ENCODE measurements at regions not wholly inside any gene's neighbourhood (a gene's known extent, or its start where the extent isn't known, plus 50 kb on each side); places are given as distances from the start of the nearest gene placed in this dataset.
A peak's percentile ranks its signal among the peaks of the same experiment; 100 is the strongest.
"Not testable (repeated sequence)": the region's sequence is repeated elsewhere in the genome, so short reads cannot be mapped to it uniquely, and the experiment has no call there.

DNA sequence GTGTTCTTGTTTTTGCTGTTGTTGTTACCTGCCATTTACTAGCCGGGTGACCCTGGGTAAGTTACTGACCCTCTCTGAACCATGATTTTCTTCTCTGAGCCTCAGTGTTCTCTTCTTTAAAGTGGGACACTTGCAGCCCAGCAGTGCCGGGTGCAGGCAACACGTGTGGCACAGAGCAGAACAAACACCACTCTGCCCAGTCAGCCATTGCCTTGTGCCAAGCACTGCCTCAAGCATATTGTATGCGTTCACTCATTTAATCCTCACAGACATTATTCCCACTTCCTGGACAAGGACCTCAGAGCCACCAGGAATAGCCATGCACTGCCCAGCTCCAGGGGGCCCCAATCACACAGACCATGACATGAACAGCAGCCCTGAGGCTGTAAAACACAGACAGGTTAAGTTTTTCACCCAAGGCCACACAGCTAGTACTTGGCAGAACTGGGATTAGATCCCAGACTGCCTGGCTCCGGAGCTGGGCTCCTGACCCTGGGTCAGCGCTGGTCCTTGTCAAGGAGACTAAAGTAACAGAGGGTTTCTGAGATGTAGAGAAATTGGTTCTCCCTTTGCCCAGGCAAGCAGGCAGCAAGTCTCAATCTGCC lies 74.0 kb upstream of the PTPN1 start:
- ChIA-PET CTCF (no interaction called here), POLR2A (no interaction called here)
- H3K27ac Mint-ChIP-seq = no peak overlapping the region
- H3K27me3 Mint-ChIP-seq (ENCODE audit: low read depth) = peaks cover 5% of the 10 kb centered on the region
- H3K9me3 Mint-ChIP-seq (ENCODE audit: insufficient read depth) = no peaks in the 10 kb centered on the region
- ATAC-seq (no peak), DNase-seq (no peak)
- no peaks in the 10 kb centered on the region for H3K36me3 Mint-ChIP-seq (ENCODE audit: low read depth)
- H3K4me1 Mint-ChIP-seq (ENCODE audit: low read depth) = peaks cover 17% of the 10 kb centered on the region
- no peak overlapping the region for H3K4me3 Mint-ChIP-seq

DNA sequence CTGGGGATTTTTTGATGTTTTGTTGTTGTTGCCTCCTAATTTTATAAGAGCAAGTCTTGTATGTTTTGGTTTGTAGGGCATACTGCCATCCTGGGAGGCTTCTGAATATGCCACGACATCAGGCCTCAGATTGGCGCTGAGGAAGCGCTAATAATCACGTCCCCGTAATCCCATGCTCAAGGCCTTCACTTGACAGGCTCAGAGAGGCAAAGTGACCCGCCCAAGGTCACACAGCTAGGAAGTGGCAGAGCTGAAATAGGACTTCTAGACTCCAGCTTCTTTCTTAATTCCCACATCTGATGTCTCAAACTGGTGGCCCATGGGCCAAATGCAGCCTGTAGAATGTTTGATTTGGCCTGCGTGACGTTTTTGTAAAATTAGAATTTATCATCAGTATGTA lies 73.5 kb upstream of the PTPN1 start:
- peaks cover 2% of the 10 kb centered on the region for H3K27me3 Mint-ChIP-seq (ENCODE audit: low read depth)
- no peak overlapping the region for H3K4me3 Mint-ChIP-seq
- ChIA-PET POLR2A (no interaction called here), CTCF (no interaction called here)
- H3K36me3 Mint-ChIP-seq (ENCODE audit: low read depth) = no peaks in the 10 kb centered on the region
- DNase-seq = no peak
- no peak overlapping the region for H3K27ac Mint-ChIP-seq
- peaks cover 22% of the 10 kb centered on the region for H3K4me1 Mint-ChIP-seq (ENCODE audit: low read depth)
- ATAC-seq = no peak
- no peaks in the 10 kb centered on the region for H3K9me3 Mint-ChIP-seq (ENCODE audit: insufficient read depth)

DNA sequence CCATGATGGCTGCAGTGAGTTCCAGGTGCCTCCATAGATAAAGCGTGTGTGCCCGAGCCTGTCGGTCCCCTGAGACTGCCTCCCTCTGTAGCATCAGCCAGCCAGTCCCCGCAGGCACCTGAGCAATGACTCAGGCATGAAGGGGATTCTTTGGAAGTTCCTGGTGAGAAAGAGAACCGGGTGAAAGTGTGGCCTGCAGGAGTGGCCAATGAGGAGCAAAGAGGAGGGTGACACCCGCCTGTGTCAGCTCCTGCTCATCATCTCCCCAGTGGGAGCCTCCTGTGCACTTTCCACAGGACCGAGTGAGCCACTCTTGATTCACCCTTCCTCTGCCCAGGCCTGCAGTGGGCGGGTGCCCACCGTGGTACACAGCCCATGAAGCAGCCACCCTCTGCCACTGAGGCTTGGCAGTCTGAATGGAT lies 71.2 kb upstream of the PTPN1 start:
- ATAC-seq (no peak), DNase-seq (no peak)
- CTCF ChIA-PET = no interaction called here
- Mint-ChIP-seq H3K27ac (no peak overlapping the region), H3K4me3 (no peak overlapping the region), H3K4me1 (ENCODE audit: low read depth) (peaks cover 23% of the 10 kb centered on the region), H3K9me3 (ENCODE audit: insufficient read depth) (no peaks in the 10 kb centered on the region), H3K27me3 (ENCODE audit: low read depth) (no peaks in the 10 kb centered on the region), H3K36me3 (ENCODE audit: low read depth) (no peaks in the 10 kb centered on the region)
- POLR2A ChIA-PET = no interaction called here

DNA sequence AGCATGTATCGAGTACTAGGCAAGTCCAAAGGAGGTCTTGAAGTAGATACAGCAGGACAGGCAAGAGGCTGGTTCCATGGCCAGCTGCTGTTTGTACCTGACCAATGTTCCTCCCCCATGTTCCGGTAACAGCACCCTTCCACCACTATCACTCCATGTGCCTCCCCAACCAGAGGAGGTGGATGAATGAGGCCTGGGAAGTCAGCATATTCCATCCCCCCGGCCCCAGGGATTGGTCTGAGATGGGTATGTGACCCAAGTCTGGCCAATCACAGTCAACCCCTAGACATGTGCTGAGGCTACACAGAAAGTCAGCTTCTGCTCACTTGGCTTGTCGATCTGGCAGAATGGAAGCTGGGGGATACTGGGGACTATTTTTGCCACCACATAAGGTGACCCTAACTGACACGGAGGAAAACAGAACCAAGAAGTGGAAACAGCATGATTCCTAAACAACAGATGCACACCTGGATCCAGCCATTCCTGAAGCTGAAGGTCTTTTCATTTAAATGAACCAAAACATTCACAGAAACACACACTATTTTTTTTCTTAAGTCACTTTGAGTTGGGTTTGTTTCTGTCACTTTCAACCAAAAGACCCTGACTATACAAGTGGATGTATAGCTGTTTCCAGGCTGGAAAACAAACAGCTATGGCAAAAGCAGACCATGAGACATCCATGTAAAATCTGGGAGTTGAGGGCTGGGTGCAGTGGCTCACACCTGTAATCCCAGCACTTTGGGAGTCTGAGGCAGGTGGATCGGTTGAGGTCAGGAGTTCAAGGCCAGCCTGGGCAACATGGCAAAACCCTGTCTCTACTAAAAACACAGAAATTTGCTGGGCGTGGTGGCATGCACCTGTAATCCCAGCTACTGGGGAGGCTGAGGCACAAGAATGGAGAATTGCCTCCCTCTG lies 70.4 kb upstream of the PTPN1 start:
- peak overlapping the region; percentile 55 for H3K27ac Mint-ChIP-seq
- H3K4me3 Mint-ChIP-seq = no peak overlapping the region
- H3K4me1 Mint-ChIP-seq (ENCODE audit: low read depth) = peaks cover 23% of the 10 kb centered on the region
- H3K9me3 Mint-ChIP-seq (ENCODE audit: insufficient read depth) = no peaks in the 10 kb centered on the region
- ChIA-PET POLR2A (no interaction called here), CTCF (interaction anchor here (1.0 kb wide), 1 partner anchor 24 kb away, joined by 3 read pairs; no protein-coding TSS in a partner anchor)
- DNase-seq (no peak), ATAC-seq (no peak)
- H3K36me3 Mint-ChIP-seq (ENCODE audit: low read depth) = no peaks in the 10 kb centered on the region
- no peaks in the 10 kb centered on the region for H3K27me3 Mint-ChIP-seq (ENCODE audit: low read depth)

DNA sequence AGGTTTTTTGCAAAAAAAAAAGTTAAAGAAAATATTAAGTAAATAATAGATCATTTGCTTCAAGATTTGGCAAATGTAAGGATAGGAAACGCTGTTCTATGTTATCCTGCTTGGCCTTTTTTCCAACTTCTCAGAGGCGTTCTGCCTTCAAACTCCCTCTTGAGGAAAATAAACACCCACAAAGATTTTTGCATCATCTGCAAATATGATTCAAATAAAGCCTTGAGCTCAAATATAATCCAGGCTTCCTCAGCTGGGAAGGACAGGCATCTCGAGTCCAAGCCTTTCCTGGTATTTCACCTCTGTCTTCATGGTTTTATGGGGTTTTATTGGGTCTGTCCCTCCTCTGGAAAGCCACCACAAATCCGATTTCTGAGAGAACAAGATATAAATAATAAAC lies 67.7 kb upstream of the PTPN1 start:
- no peaks in the 10 kb centered on the region for H3K9me3 Mint-ChIP-seq (ENCODE audit: insufficient read depth)
- no peak overlapping the region for H3K27ac Mint-ChIP-seq

DNA sequence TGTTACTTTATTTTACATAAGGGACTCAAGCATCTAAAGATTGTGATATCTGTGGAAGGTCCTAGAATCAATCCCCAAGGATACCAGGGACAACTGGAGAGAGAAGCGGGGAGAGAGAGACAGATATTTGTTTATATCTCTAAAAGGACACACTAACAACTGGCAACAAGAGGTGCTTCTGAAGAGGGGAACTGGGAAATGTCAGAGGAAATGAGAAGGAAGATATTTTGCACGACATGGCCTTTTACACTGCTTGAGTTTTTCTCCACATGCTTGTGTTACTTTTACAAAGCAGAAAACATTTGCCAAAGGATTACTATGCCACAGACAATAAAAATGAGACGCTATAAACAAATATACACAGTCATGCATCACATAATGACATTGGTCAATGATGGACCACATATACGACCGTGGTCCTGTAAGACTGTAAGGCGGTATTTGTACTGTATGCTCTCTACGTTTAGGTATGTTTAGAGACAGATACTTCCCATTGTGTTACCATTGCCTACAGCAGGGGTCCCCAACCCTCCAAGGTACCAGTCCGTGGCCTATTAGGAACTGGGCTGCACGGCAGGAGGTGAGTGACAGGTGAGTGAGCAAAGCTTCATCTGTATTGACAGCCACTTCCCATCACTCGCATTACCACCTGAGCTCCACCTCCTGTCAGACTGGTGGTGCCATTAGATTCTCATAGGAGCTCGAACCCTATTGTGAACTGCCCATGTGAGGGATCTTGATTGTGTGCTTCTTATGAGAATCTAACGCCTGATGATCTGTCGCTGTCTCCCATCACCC lies 64.6 kb upstream of the PTPN1 start:
- CTCF ChIA-PET = no interaction called here
- peaks cover 30% of the 10 kb centered on the region for H3K4me1 Mint-ChIP-seq (ENCODE audit: low read depth)
- H3K9me3 Mint-ChIP-seq (ENCODE audit: insufficient read depth) = no peaks in the 10 kb centered on the region
- ATAC-seq (no peak), DNase-seq (no peak)
- POLR2A ChIA-PET = no interaction called here
- H3K27ac Mint-ChIP-seq = no peak overlapping the region
- peaks cover 2% of the 10 kb centered on the region for H3K36me3 Mint-ChIP-seq (ENCODE audit: low read depth)
- peaks cover 23% of the 10 kb centered on the region for H3K27me3 Mint-ChIP-seq (ENCODE audit: low read depth)
- H3K4me3 Mint-ChIP-seq = no peak overlapping the region

More for the DNA sequence above, 67.7 kb upstream of the PTPN1 start:
- no peak for ATAC-seq
- POLR2A ChIA-PET = no interaction called here
- H3K27me3 Mint-ChIP-seq (ENCODE audit: low read depth) = peaks cover 8% of the 10 kb centered on the region
- no peaks in the 10 kb centered on the region for H3K36me3 Mint-ChIP-seq (ENCODE audit: low read depth)
- CTCF ChIA-PET = no interaction called here
- H3K4me1 Mint-ChIP-seq (ENCODE audit: low read depth) = peaks cover 27% of the 10 kb centered on the region
- no peak for DNase-seq
- H3K4me3 Mint-ChIP-seq = no peak overlapping the region

DNA sequence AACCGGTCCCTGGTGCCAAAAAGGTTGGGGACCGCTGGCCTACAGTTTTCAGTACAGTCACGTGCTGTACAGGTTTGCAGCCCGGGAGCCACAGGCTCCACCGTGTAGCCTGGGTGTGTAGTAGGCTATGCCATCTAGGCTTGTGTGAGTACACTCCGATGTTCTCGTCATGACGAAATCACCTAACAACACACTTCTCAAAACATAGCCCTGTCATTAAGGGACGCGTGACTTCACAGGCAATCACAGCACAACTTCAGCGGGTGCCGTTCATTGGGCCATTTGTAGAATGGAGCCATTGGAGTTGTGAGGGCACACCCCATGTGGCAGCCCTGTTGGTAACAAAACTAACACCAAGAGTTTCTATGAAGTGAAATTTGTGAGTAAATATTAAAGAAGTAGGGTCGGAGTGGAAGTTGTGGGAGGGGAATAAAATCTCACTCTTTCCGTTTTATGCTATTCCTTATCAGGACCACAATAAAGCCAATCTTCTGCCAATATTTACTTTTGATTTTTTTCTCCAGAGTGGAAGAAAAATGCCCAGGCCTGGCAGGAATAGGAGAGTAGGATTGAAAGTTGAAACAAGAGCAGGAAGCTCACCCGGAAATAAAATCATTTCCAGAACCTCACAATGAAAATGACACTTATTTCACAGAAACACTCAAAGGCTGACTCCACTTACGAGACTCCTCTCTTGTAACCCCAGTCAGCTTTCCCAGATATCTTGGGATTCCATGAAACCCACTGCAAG lies 63.7 kb upstream of the PTPN1 start:
- CTCF ChIA-PET = no interaction called here
- POLR2A ChIA-PET = no interaction called here
- Mint-ChIP-seq H3K4me3 (no peak overlapping the region), H3K9me3 (ENCODE audit: insufficient read depth) (no peaks in the 10 kb centered on the region), H3K36me3 (ENCODE audit: low read depth) (peaks cover 2% of the 10 kb centered on the region), H3K27me3 (ENCODE audit: low read depth) (peaks cover 23% of the 10 kb centered on the region), H3K27ac (no peak overlapping the region), H3K4me1 (ENCODE audit: low read depth) (peaks cover 30% of the 10 kb centered on the region)
- ATAC-seq (no peak), DNase-seq (no peak)

DNA sequence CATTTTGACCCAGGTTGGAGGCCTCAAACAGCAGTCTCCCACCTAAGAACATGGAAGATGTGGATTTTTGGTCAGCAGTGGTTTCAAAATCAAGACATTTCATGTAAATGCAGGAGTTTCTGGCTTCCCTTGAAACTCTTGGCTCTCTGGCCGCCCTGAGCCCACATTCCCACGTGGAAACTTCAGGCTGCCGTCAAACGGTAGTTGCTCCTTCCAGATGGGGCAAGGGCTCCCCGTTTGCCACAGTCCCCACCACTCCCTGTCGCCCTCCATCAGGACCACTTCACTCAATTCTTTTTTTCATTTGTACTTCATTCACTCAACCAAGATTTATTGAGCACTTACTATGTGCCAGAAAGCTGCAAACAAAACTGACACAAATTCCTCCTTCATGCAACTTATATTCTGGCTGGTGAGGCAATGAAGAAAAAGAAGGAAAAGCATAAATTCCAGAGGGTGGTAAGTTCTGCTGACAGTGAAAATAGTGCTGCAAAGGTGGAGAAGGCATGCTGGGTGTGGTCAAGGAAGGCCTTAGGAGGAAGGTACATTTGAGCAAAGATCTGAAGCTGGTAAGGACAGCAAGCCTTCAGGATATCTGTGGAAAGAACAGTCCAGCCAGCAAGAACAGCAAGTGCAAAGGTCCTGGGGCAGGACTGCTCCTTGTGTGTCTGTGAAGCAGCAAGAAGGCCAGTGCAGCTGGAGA lies 62.9 kb upstream of the PTPN1 start:
- Mint-ChIP-seq H3K4me1 (ENCODE audit: low read depth) (peaks cover 34% of the 10 kb centered on the region), H3K9me3 (ENCODE audit: insufficient read depth) (no peaks in the 10 kb centered on the region), H3K36me3 (ENCODE audit: low read depth) (peaks cover 2% of the 10 kb centered on the region), H3K27ac (no peak overlapping the region), H3K27me3 (ENCODE audit: low read depth) (peaks cover 25% of the 10 kb centered on the region), H3K4me3 (no peak overlapping the region)
- POLR2A ChIA-PET = no interaction called here
- ATAC-seq = no peak
- CTCF ChIA-PET = no interaction called here
- no peak for DNase-seq

DNA sequence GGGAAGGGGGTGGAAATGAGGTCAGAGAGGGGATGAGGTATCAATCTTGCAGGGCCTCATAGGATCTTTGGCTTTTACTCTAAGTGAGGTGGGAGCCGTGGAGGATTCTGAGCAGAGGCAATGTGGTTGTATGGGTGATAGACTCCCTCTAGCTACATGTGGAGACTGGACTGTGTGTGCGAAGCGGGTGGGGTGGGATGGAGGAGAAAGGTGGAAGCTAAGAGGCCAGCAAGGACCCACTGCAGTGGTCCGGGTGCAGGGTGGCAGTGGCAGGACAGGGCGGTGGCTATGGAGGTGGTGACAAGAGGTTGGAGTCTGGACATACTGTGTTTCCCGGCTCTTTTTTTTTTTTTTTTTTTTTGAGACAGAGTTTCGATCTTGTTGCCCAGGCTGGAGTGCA lies 62.4 kb upstream of the PTPN1 start:
- POLR2A ChIA-PET = no interaction called here
- Mint-ChIP-seq H3K4me1 (ENCODE audit: low read depth) (peaks cover 37% of the 10 kb centered on the region), H3K27ac (no peak overlapping the region), H3K4me3 (no peak overlapping the region), H3K9me3 (ENCODE audit: insufficient read depth) (no peaks in the 10 kb centered on the region), H3K27me3 (ENCODE audit: low read depth) (peaks cover 28% of the 10 kb centered on the region), H3K36me3 (ENCODE audit: low read depth) (peaks cover 2% of the 10 kb centered on the region)
- no peak for DNase-seq
- CTCF ChIA-PET = no interaction called here
- no peak for ATAC-seq

DNA sequence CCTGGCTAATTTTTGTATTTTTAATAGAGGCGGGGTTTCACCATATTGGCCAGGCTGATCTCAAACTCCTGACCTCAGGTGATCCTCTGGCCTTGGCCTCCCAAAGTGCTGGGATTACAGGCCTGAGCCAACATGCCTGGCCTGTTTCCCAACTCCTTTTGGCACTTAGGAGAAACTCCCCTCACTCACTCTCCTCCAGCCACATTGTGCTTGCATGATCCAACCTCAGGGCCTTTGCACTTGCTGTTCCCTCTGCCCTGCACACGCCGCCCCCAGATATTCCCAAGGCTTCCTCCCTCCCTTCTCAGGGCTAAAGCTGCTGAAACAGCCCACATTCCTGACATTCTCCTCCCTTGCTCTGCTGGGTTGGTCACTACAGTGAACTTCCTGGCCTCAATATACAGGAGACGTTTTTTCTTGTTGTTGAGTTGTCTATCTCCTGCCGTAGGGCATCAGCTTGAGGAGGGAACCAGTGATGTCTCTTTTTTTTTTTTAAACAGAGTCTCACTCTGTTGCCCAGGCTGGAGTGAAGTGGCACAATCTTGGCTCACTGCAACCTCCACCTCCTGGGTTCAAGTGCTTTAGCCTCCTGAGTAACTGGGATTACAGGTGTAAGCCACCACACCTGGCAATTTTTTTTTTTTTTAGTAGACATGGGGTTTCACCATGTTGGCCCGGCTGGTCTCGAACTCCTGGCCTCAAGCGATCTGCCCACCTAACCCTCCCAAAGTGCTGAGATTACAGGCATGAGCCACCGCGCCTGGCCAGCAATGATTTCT lies 61.4 kb upstream of the PTPN1 start:
- Mint-ChIP-seq H3K27me3 (ENCODE audit: low read depth) (peaks cover 35% of the 10 kb centered on the region), H3K4me1 (ENCODE audit: low read depth) (peaks cover 44% of the 10 kb centered on the region)
- POLR2A ChIA-PET; H3K27ac Mint-ChIP-seq; DNase-seq; ATAC-seq; H3K4me3 Mint-ChIP-seq; H3K9me3 Mint-ChIP-seq (ENCODE audit: insufficient read depth); CTCF ChIA-PET; H3K36me3 Mint-ChIP-seq (ENCODE audit: low read depth): not testable (repeated sequence)

Measured in activated CD8-positive, alpha-beta T cell treated with anti-CD3 and anti-CD28 coated beads, Interleukin-2, amount 10 ng/mL, durations not matched to agents 7 days and 5 days (primary cell).